ENCODE measurements at regions not wholly inside any gene's neighbourhood (a gene's known extent, or its start where the extent isn't known, plus 50 kb on each side); places are given as distances from the start of the nearest gene placed in this dataset.
A peak's percentile ranks its signal among the peaks of the same experiment; 100 is the strongest.

- ChIA-PET CTCF (ENCODE audit: partially characterized antibody) (no interaction called here), POLR2A (ENCODE audit: partially characterized antibody) (no interaction called here)
- Histone ChIP-seq H3K4me1 (ENCODE audit: insufficient read depth, low read length) (no peaks in the 10 kb centered on the region), H3K4me3 (ENCODE audit: low read length in 2 of 2) (no peak overlapping the region), H3K27ac (ENCODE audit: low read depth, low read length) (no peak overlapping the region), H3K9me3 (ENCODE audit: control insufficient read depth in 1 of 2, low read length in 2 of 2) (no peaks in the 10 kb centered on the region), H3K36me3 (ENCODE audit: insufficient read depth, low read length) (peaks cover 6% of the 10 kb centered on the region), H3K27me3 (ENCODE audit: insufficient read depth, low read length) (no peaks in the 10 kb centered on the region)
- no peaks in the 10 kb centered on the region for H3K27me3 Mint-ChIP-seq
- intact Hi-C loops (cut with micrococcal nuclease), result no loop called here
- no peak overlapping the region for H3K27ac Mint-ChIP-seq
- peaks cover 0 to 2% (median 0%) of the 10 kb centered on the region in 8 donors for H3K9me3 Mint-ChIP-seq
- H3K4me3 Mint-ChIP-seq, result no peak overlapping the region
- no peak for DNase-seq
- H3K4me1 Mint-ChIP-seq, result peaks cover 2 to 20% (median 11%) of the 10 kb centered on the region in 4 donors
- peaks cover 37 to 42% of the 10 kb centered on the region in 2 donors for H3K36me3 Mint-ChIP-seq
Measured at GRCh38 chr12:107543416-107543815, 142.2 kb upstream of the PWP1 start.

- no peak overlapping the region for H3K4me3 Mint-ChIP-seq
- intact Hi-C loops (cut with micrococcal nuclease), result no loop called here
Measured at GRCh38 chr12:107543841-107544240, 141.8 kb upstream of the PWP1 start.

DNA sequence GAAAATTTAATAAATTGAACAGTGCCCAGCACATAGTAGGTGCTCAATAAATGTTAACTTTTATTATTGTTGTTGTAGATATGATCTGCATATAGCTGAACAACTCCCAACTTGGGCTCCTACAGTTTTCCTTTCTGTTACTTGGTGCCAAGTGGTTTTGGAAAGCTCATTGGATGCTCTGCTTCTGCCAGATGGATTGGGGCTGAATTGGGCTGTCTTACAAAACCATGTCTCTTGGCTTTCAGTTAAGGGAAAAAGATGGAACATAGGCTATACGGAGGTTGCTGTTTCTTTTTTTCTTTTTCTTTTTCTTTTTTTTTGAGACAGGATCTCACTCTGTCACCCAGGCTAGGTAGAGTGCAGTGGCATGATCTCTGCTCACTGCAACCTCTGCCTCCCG, 140.7 kb upstream of the PWP1 start:
- Histone ChIP-seq H3K4me1 (ENCODE audit: insufficient read depth, low read length) (no peaks in the 10 kb centered on the region), H3K9me3 (ENCODE audit: control insufficient read depth in 1 of 2, low read length in 2 of 2) (no peaks in the 10 kb centered on the region), H3K27me3 (ENCODE audit: insufficient read depth, low read length) (no peaks in the 10 kb centered on the region), H3K27ac (ENCODE audit: low read depth, low read length) (no peak overlapping the region), H3K36me3 (ENCODE audit: insufficient read depth, low read length) (peaks cover 6% of the 10 kb centered on the region), H3K4me3 (ENCODE audit: low read length in 2 of 2) (no peak overlapping the region)
- POLR2A ChIA-PET (ENCODE audit: partially characterized antibody), result no interaction called here
- Mint-ChIP-seq H3K36me3 (peaks cover 38 to 44% of the 10 kb centered on the region in 2 donors), H3K27me3 (no peaks in the 10 kb centered on the region), H3K4me1 (peaks cover 2 to 8% (median 6%) of the 10 kb centered on the region in 4 donors), H3K4me3 (no peak overlapping the region), H3K9me3 (peaks cover 0 to 5% (median 0%) of the 10 kb centered on the region in 8 donors), H3K27ac (no peak overlapping the region)
- intact Hi-C loops (cut with micrococcal nuclease), result no loop called here
- no peak for DNase-seq
- CTCF ChIA-PET (ENCODE audit: partially characterized antibody), result no interaction called here

More at GRCh38 chr12:107543841-107544240, 141.8 kb upstream of the PWP1 start:
- Mint-ChIP-seq H3K36me3 (peaks cover 40 to 42% of the 10 kb centered on the region in 2 donors), H3K9me3 (peaks cover 0 to 4% (median 0%) of the 10 kb centered on the region in 8 donors), H3K4me1 (peaks cover 2 to 16% (median 11%) of the 10 kb centered on the region in 4 donors), H3K27ac (no peak overlapping the region), H3K27me3 (no peaks in the 10 kb centered on the region)
- CTCF ChIA-PET (ENCODE audit: partially characterized antibody), result no interaction called here
- POLR2A ChIA-PET (ENCODE audit: partially characterized antibody), result no interaction called here
- no peak overlapping the region for H3K4me3 ChIP-seq (ENCODE audit: low read length in 2 of 2)
- H3K4me1 ChIP-seq (ENCODE audit: insufficient read depth, low read length), result no peaks in the 10 kb centered on the region
- H3K27me3 ChIP-seq (ENCODE audit: insufficient read depth, low read length), result no peaks in the 10 kb centered on the region
- DNase-seq, result no peak
- no peaks in the 10 kb centered on the region for H3K9me3 ChIP-seq (ENCODE audit: control insufficient read depth in 1 of 2, low read length in 2 of 2)
- no peak overlapping the region for H3K27ac ChIP-seq (ENCODE audit: low read depth, low read length)
- H3K36me3 ChIP-seq (ENCODE audit: insufficient read depth, low read length), result peaks cover 6% of the 10 kb centered on the region

GRCh38 chr12:107545737-107546353, 139.8 kb upstream of the PWP1 start:
- Mint-ChIP-seq H3K27ac (peak overlapping the region in 2 of 7 donors; percentile 37 to 43), H3K27me3 (no peaks in the 10 kb centered on the region), H3K9me3 (peaks cover 0 to 3% (median 0%) of the 10 kb centered on the region in 8 donors), H3K36me3 (peaks cover 40 to 46% of the 10 kb centered on the region in 2 donors), H3K4me3 (no peak overlapping the region), H3K4me1 (peaks cover 0 to 4% (median 1%) of the 10 kb centered on the region in 4 donors)
- Histone ChIP-seq H3K27ac (ENCODE audit: low read depth, low read length) (no peak overlapping the region), H3K4me3 (ENCODE audit: low read length in 2 of 2) (no peak overlapping the region), H3K9me3 (ENCODE audit: control insufficient read depth in 1 of 2, low read length in 2 of 2) (no peaks in the 10 kb centered on the region), H3K4me1 (ENCODE audit: insufficient read depth, low read length) (no peaks in the 10 kb centered on the region), H3K36me3 (ENCODE audit: insufficient read depth, low read length) (peaks cover 6% of the 10 kb centered on the region), H3K27me3 (ENCODE audit: insufficient read depth, low read length) (no peaks in the 10 kb centered on the region)
- DNase-seq, result no peak
- ChIA-PET POLR2A (ENCODE audit: partially characterized antibody) (no interaction called here), CTCF (ENCODE audit: partially characterized antibody) (no interaction called here)
- intact Hi-C loops (cut with micrococcal nuclease), result no loop called here

DNA sequence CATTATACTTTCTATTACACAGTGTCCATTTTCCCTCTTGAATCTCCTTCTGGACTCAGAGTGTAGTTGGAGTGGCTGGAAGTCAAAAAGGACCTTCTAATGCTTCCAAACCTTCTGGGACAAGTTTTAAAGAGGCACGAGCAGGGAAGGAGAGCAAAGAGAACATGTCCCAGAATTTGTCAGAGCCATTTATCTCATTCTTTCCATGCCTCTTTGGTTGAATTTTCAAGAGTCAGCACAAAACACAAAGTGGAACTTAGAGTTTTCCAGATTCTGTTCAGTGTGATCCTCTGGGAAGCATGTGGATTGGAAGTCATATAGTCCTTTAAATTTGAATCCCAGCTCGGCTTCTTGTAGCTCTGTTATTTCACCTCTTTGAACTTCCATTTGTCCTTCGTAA, 138.2 kb upstream of the PWP1 start:
- no peak overlapping the region for H3K27ac Mint-ChIP-seq
- H3K4me3 ChIP-seq (ENCODE audit: low read length in 2 of 2), result no peak overlapping the region
- DNase-seq, result no peak
- H3K4me1 Mint-ChIP-seq, result peaks cover 0 to 4% (median 0%) of the 10 kb centered on the region in 4 donors
- no peaks in the 10 kb centered on the region for H3K9me3 ChIP-seq (ENCODE audit: control insufficient read depth in 1 of 2, low read length in 2 of 2)
- H3K36me3 Mint-ChIP-seq, result peaks cover 45 to 48% of the 10 kb centered on the region in 2 donors
- H3K4me3 Mint-ChIP-seq, result no peak overlapping the region
- no peak overlapping the region for H3K27ac ChIP-seq (ENCODE audit: low read depth, low read length)
- H3K27me3 ChIP-seq (ENCODE audit: insufficient read depth, low read length), result no peaks in the 10 kb centered on the region
- ChIA-PET CTCF (ENCODE audit: partially characterized antibody) (no interaction called here), POLR2A (ENCODE audit: partially characterized antibody) (no interaction called here)
- no peaks in the 10 kb centered on the region for H3K4me1 ChIP-seq (ENCODE audit: insufficient read depth, low read length)
- peaks cover 6% of the 10 kb centered on the region for H3K36me3 ChIP-seq (ENCODE audit: insufficient read depth, low read length)
- no peaks in the 10 kb centered on the region for H3K27me3 Mint-ChIP-seq
- peaks cover 0 to 3% (median 0%) of the 10 kb centered on the region in 8 donors for H3K9me3 Mint-ChIP-seq
- intact Hi-C loops (cut with micrococcal nuclease), result no loop called here

GRCh38 chr12:107549651-107550480, 135.7 kb upstream of the PWP1 start:
- Histone ChIP-seq H3K27ac (ENCODE audit: low read depth, low read length) (no peak overlapping the region), H3K4me1 (ENCODE audit: insufficient read depth, low read length) (no peaks in the 10 kb centered on the region), H3K27me3 (ENCODE audit: insufficient read depth, low read length) (no peaks in the 10 kb centered on the region), H3K9me3 (ENCODE audit: control insufficient read depth in 1 of 2, low read length in 2 of 2) (no peaks in the 10 kb centered on the region), H3K36me3 (ENCODE audit: insufficient read depth, low read length) (peaks cover 6% of the 10 kb centered on the region), H3K4me3 (ENCODE audit: low read length in 2 of 2) (no peak overlapping the region)
- POLR2A ChIA-PET (ENCODE audit: partially characterized antibody), result interaction anchor here (1.3 kb wide), 1 partner anchor 9 kb away, joined by 3 read pairs; no protein-coding TSS in a partner anchor
- Mint-ChIP-seq H3K27ac (no peak overlapping the region), H3K9me3 (peaks cover 0 to 3% (median 0%) of the 10 kb centered on the region in 8 donors), H3K27me3 (no peaks in the 10 kb centered on the region), H3K4me1 (peaks cover 0 to 4% (median 0%) of the 10 kb centered on the region in 4 donors), H3K4me3 (no peak overlapping the region), H3K36me3 (peaks cover 41 to 42% of the 10 kb centered on the region in 2 donors)
- CTCF ChIA-PET (ENCODE audit: partially characterized antibody), result no interaction called here
- intact Hi-C loops (cut with micrococcal nuclease), result no loop called here
- no peak for DNase-seq

- Histone ChIP-seq H3K36me3 (ENCODE audit: insufficient read depth, low read length) (no peaks in the 10 kb centered on the region), H3K27ac (ENCODE audit: low read depth, low read length) (no peak overlapping the region), H3K27me3 (ENCODE audit: insufficient read depth, low read length) (no peaks in the 10 kb centered on the region), H3K9me3 (ENCODE audit: control insufficient read depth in 1 of 2, low read length in 2 of 2) (no peaks in the 10 kb centered on the region), H3K4me3 (ENCODE audit: low read length in 2 of 2) (no peak overlapping the region), H3K4me1 (ENCODE audit: insufficient read depth, low read length) (no peaks in the 10 kb centered on the region)
- Mint-ChIP-seq H3K4me3 (no peak overlapping the region), H3K9me3 (peaks cover 0 to 3% (median 0%) of the 10 kb centered on the region in 8 donors), H3K27ac (no peak overlapping the region), H3K27me3 (no peaks in the 10 kb centered on the region), H3K36me3 (peaks cover 26 to 31% of the 10 kb centered on the region in 2 donors), H3K4me1 (peaks cover 0 to under 1% (median 0%) of the 10 kb centered on the region in 4 donors)
- intact Hi-C loops (cut with micrococcal nuclease), result no loop called here
- DNase-seq, result no peak
- ChIA-PET POLR2A (ENCODE audit: partially characterized antibody) (no interaction called here), CTCF (ENCODE audit: partially characterized antibody) (no interaction called here)
Measured at GRCh38 chr12:107551434-107551833, 134.2 kb upstream of the PWP1 start.
